ENCODE measurements at regions not wholly inside any gene's neighbourhood (a gene's known extent, or its start where the extent isn't known, plus 50 kb on each side); places are given as distances from the start of the nearest gene placed in this dataset.

DNA sequence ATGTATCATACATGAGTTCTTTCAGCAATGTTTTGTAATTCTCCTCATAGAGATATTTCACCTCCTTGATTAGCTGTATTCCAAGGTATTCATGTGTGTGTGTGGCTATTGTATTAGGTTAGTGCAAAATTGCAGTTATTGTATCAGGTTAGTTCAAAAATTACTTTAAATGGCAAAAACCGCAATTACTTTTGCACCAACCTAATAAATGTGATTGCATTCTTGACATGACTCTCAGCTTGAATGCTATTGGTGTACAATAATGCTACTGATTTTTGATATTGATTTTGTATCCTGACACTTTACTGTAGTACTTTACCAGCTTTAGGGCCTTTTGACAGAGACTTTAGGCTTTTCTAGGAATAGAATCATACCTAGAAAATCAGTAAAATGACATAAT lies 297.4 kb downstream of the ZWINT start:
- H2AFZ ChIP-seq (ENCODE audit: control insufficient read depth, low read depth, low read length), result no peak overlapping the region
- no peak overlapping the region for H3K4me2 ChIP-seq (ENCODE audit: control insufficient read depth, insufficient read depth)
- FAIRE-seq, result no peak
- DNase-seq (ENCODE audit: low read depth, low spot score), result no peak
- H3K27me3 ChIP-seq (replicated peaks in 1 of 2; ENCODE audit: control insufficient read depth in 2 of 2, insufficient read depth in 2 of 2, low read length in 1 of 2), result no peaks in the 10 kb centered on the region
- no TSS peak for BruUV-seq (replicated peaks)
- ChIA-PET SMC1A (ENCODE audit: uncharacterized antibody, unreplicated experiment) (no interaction called here), POLR2A (no interaction called here), CTCF (no interaction called here), RAD21 (ENCODE audit: unreplicated experiment) (no interaction called here)
- H3K27ac ChIP-seq (ENCODE audit: control insufficient read depth, insufficient read depth), result no peak overlapping the region
- WGBS (ENCODE audit: insufficient coverage, insufficient replicate concordance, low lambda C conversion rate, missing lambda C conversion rate), result 14% methylated on average over 1 of the region's 1 CpG
- H4K20me1 ChIP-seq (ENCODE audit: control insufficient read depth, insufficient read depth), result no peaks in the 10 kb centered on the region
- ATAC-seq, result no peak
- TF ChIP-seq WRNIP1 (IDR thresholded peaks at IDR 0.05; ENCODE audit: borderline replicate concordance, low read depth, low read length) (no peak), HCFC1 (IDR thresholded peaks at IDR 0.05; ENCODE audit: low read length) (no peak), ZBED1 (IDR thresholded peaks at IDR 0.05; ENCODE audit: borderline replicate concordance) (no peak), TCF12 (IDR thresholded peaks at IDR 0.05; ENCODE audit: low read depth, low read length) (no peak), POLR2A (IDR thresholded peaks at IDR 0.05; ENCODE audit: low read depth, low read length) (no peak), HDAC2 (IDR thresholded peaks at IDR 0.05) (no peak), ZNF24 (IDR thresholded peaks at IDR 0.05) (no peak), FOXK2 (IDR thresholded peaks at IDR 0.05) (no peak), SMAD5 (IDR thresholded peaks at IDR 0.05; ENCODE audit: low read depth) (no peak)
- TF ChIP-seq, protein P1, sequence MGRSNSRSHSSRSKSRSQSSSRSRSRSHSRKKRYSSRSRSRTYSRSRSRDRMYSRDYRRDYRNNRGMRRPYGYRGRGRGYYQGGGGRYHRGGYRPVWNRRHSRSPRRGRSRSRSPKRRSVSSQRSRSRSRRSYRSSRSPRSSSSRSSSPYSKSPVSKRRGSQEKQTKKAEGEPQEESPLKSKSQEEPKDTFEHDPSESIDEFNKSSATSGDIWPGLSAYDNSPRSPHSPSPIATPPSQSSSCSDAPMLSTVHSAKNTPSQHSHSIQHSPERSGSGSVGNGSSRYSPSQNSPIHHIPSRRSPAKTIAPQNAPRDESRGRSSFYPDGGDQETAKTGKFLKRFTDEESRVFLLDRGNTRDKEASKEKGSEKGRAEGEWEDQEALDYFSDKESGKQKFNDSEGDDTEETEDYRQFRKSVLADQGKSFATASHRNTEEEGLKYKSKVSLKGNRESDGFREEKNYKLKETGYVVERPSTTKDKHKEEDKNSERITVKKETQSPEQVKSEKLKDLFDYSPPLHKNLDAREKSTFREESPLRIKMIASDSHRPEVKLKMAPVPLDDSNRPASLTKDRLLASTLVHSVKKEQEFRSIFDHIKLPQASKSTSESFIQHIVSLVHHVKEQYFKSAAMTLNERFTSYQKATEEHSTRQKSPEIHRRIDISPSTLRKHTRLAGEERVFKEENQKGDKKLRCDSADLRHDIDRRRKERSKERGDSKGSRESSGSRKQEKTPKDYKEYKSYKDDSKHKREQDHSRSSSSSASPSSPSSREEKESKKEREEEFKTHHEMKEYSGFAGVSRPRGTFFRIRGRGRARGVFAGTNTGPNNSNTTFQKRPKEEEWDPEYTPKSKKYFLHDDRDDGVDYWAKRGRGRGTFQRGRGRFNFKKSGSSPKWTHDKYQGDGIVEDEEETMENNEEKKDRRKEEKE (IDR thresholded peaks at IDR 0.05), result no peak
- TF ChIP-seq, protein P2, sequence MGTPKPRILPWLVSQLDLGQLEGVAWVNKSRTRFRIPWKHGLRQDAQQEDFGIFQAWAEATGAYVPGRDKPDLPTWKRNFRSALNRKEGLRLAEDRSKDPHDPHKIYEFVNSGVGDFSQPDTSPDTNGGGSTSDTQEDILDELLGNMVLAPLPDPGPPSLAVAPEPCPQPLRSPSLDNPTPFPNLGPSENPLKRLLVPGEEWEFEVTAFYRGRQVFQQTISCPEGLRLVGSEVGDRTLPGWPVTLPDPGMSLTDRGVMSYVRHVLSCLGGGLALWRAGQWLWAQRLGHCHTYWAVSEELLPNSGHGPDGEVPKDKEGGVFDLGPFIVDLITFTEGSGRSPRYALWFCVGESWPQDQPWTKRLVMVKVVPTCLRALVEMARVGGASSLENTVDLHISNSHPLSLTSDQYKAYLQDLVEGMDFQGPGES (IDR thresholded peaks at IDR 0.05), result no peak
- TF ChIP-seq, protein P3, sequence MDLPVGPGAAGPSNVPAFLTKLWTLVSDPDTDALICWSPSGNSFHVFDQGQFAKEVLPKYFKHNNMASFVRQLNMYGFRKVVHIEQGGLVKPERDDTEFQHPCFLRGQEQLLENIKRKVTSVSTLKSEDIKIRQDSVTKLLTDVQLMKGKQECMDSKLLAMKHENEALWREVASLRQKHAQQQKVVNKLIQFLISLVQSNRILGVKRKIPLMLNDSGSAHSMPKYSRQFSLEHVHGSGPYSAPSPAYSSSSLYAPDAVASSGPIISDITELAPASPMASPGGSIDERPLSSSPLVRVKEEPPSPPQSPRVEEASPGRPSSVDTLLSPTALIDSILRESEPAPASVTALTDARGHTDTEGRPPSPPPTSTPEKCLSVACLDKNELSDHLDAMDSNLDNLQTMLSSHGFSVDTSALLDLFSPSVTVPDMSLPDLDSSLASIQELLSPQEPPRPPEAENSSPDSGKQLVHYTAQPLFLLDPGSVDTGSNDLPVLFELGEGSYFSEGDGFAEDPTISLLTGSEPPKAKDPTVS (IDR thresholded peaks at IDR 0.05; ENCODE audit: low read depth, low read length), result no peak
- TF ChIP-seq, protein P4, sequence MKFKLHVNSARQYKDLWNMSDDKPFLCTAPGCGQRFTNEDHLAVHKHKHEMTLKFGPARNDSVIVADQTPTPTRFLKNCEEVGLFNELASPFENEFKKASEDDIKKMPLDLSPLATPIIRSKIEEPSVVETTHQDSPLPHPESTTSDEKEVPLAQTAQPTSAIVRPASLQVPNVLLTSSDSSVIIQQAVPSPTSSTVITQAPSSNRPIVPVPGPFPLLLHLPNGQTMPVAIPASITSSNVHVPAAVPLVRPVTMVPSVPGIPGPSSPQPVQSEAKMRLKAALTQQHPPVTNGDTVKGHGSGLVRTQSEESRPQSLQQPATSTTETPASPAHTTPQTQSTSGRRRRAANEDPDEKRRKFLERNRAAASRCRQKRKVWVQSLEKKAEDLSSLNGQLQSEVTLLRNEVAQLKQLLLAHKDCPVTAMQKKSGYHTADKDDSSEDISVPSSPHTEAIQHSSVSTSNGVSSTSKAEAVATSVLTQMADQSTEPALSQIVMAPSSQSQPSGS (IDR thresholded peaks at IDR 0.05; ENCODE audit: low read length), result no peak
- intact Hi-C loops (cut with micrococcal nuclease; ENCODE audit: unreplicated experiment) (no loop called here), in situ Hi-C loops (cut with MboI) (no loop called here)
- H3K4me3 ChIP-seq, result no peak overlapping the region
- no peaks in the 10 kb centered on the region for H3K36me3 ChIP-seq (ENCODE audit: control insufficient read depth in 2 of 2, insufficient read depth in 2 of 2, low read length in 1 of 2)
- no peaks in the 10 kb centered on the region for H3K9me3 ChIP-seq (replicated peaks; ENCODE audit: control insufficient read depth, insufficient read depth, low read length)
- no peak overlapping the region for H3K9ac ChIP-seq (ENCODE audit: control insufficient read depth, insufficient read depth, low read length)
- H3K79me2 ChIP-seq (ENCODE audit: control insufficient read depth, insufficient read depth, low read length), result no peaks in the 10 kb centered on the region
- no peaks in the 10 kb centered on the region for H3K4me1 ChIP-seq (ENCODE audit: control insufficient read depth, insufficient read depth, low read length)
